HG03558 (cell line): ENCODE measurements at regions not wholly inside any gene's neighbourhood (a gene's known extent, or its start where the extent isn't known, plus 50 kb on each side); places are given as distances from the start of the nearest gene placed in this dataset.

Source experiments
- ATAC-seq: cut with Tn5 transposase; IDR thresholded peaks from one replicate; pipeline ENCODE4 v1.9.1; 2021; ENCODE audit warnings: moderate number of reproducible peaks; ENCODE audit not compliant: unreplicated experiment; ENCODE audit errors: extremely low read depth

DNA sequence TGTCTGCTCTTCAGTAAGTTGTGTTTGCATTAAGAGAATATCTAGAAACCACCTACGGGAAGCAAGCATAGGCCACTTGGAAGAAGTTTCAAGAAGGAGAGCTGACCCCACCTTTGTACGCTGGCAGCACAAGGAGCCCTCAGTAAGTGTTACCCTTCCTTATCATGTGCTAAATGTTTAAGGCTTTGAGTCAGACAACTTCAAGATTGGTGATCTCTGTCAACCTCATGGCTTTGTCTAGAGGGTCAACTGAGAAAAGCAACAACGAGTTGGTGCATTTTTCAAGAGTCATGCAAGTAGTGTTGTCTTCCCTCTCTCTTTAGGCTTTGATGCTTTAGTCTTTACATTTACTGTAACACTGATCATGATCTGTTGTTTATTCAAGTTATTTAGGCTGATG, 53.2 kb upstream of the SPTLC3 start:
- ATAC-seq, result no peak

DNA sequence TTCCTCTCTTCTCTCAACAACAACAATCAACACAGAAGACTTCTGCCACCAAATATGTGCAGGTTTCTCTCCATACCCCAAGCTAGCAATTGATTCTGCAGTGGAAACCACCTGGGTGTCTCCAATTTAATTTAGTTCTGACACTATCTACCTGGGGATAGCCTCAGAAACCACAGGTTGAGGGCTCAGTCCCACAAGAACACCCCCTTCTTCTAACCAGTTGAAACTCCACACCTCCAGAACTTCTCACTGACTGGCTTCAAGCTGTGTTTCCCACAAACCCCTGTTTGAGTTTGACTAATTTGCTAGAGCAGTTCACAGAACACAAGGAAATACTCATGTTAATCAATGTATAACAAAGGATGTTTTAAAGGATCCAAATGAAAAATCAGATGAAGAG, 52.5 kb upstream of the SPTLC3 start:
- ATAC-seq, result no peak

DNA sequence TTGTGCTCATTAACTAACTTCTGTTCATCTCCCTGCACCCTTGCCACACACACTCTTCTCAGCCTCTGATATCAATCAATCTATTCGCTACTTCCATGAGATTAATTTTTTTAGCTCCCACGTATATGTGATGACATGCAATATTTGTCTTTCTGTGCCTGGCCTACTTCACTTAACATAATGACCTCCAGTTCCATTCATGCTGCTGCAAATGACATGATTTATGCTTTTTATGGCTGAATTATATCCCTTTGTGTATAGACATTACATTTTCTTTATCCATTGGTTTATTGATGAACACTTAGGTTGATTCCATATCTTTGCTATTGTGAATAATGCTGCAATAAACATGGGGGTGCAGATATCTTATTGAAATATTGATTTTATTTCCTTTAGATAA, 50.8 kb upstream of the SPTLC3 start:
- no peak for ATAC-seq
